H9 (cell line): ENCODE measurements at regions not wholly inside any gene's neighbourhood (a gene's known extent, or its start where the extent isn't known, plus 50 kb on each side); places are given as distances from the start of the nearest gene placed in this dataset.

Experiments used
- DNase-seq: peaks from one replicate; pipeline ENCODE4 v3.0.0-alpha.2; 2017
- H2AFZ ChIP-seq: one replicate; pipeline ENCODE4 v1.6.1; 2013; ENCODE audit warnings: mild to moderate bottlenecking, low read length, control low read depth, moderate library complexity
- H2AK5ac ChIP-seq: 2 replicates; pipeline ENCODE4 v1.6.1; 2013; ENCODE audit warnings: low read length, control low read depth, mixed read lengths; ENCODE audit not compliant: insufficient read length
- H2BK120ac ChIP-seq: one replicate; pipeline ENCODE4 v1.6.1; 2013; ENCODE audit warnings: low read depth, mild to moderate bottlenecking, low read length, control low read depth, inconsistent platforms; ENCODE audit not compliant: poor library complexity, severe bottlenecking
- H2BK12ac ChIP-seq: 2 replicates; pipeline ENCODE4 v1.6.1; 2013; ENCODE audit warnings: low read length, control low read depth, mixed read lengths, low read depth; ENCODE audit not compliant: insufficient read length
- H2BK15ac ChIP-seq: 2 replicates; pipeline ENCODE4 v1.6.1; 2013; ENCODE audit warnings: low read depth, low read length, control low read depth
- H2BK20ac ChIP-seq: one replicate; pipeline ENCODE4 v1.6.1; 2013; ENCODE audit warnings: low read depth, mild to moderate bottlenecking, low read length, control low read depth, inconsistent platforms; ENCODE audit not compliant: poor library complexity, severe bottlenecking
- H2BK5ac ChIP-seq: 2 replicates; pipeline ENCODE4 v1.6.1; 2013; ENCODE audit warnings: low read length, control low read depth, mixed read lengths; ENCODE audit not compliant: insufficient read length
- H3K14ac ChIP-seq: 2 replicates; pipeline ENCODE4 v1.6.1; 2013; ENCODE audit warnings: low read length, control low read depth; ENCODE audit not compliant: insufficient read depth
- H3K18ac ChIP-seq: 2 replicates; pipeline ENCODE4 v1.6.1; 2013; ENCODE audit warnings: low read depth, mild to moderate bottlenecking, mixed read lengths, low read length, control low read depth; ENCODE audit not compliant: insufficient read length
- H3K23ac ChIP-seq: 2 replicates; pipeline ENCODE4 v1.6.1; 2013; ENCODE audit warnings: low read length, control low read depth, mixed read lengths, low read depth; ENCODE audit not compliant: insufficient read length
- H3K23me2 ChIP-seq: 2 replicates; pipeline ENCODE4 v1.6.1; 2013; ENCODE audit warnings: low read depth, mild to moderate bottlenecking, mixed read lengths, low read length, control low read depth; ENCODE audit not compliant: insufficient read length, poor library complexity, severe bottlenecking
- H3K27ac ChIP-seq: 2 replicates; pipeline ENCODE4 v1.5.1; 2013; ENCODE audit warnings: low read length, control low read depth, mixed read lengths, low read depth; ENCODE audit not compliant: insufficient read length
- H3K27me3 ChIP-seq: 2 replicates; pipeline ENCODE4 v1.6.1; 2013; ENCODE audit warnings: low read length, control low read depth, inconsistent platforms; ENCODE audit not compliant: insufficient read depth
- H3K4ac ChIP-seq: 2 replicates; pipeline ENCODE4 v1.6.1; 2013; ENCODE audit warnings: low read depth, mild to moderate bottlenecking, control low read depth, inconsistent platforms, low read length, moderate library complexity
- H3K4me1 ChIP-seq: 2 replicates; pipeline ENCODE4 v1.6.1; 2013; ENCODE audit warnings: low read length, control low read depth, inconsistent platforms; ENCODE audit not compliant: insufficient read depth
- H3K4me2 ChIP-seq: 2 replicates; pipeline ENCODE4 v1.6.1; 2013; ENCODE audit warnings: low read length, control low read depth, mixed read lengths; ENCODE audit not compliant: insufficient read length, insufficient read depth
- H3K56ac ChIP-seq: 2 replicates; pipeline ENCODE4 v1.6.1; 2013; ENCODE audit warnings: low read depth, mild to moderate bottlenecking, mixed read lengths, low read length, control low read depth; ENCODE audit not compliant: insufficient read length
- H3K79me1 ChIP-seq: 2 replicates; pipeline ENCODE4 v1.6.1; 2013; ENCODE audit warnings: low read depth, mild to moderate bottlenecking, moderate library complexity, low read length, control low read depth, inconsistent platforms; ENCODE audit not compliant: insufficient read depth, poor library complexity, severe bottlenecking
- H3K79me2 ChIP-seq: 2 replicates; pipeline ENCODE4 v1.6.1; 2013; ENCODE audit warnings: low read length, control low read depth, inconsistent platforms; ENCODE audit not compliant: insufficient read depth
- H3K9ac ChIP-seq: 2 replicates; pipeline ENCODE4 v1.6.1; 2013; ENCODE audit warnings: low read length, control low read depth, mixed read lengths; ENCODE audit not compliant: insufficient read length; ENCODE audit errors: extremely low read depth
- H3K9me3 ChIP-seq: one replicate; pipeline ENCODE4 v1.6.1; 2013; ENCODE audit warnings: low read depth, low read length, inconsistent platforms; ENCODE audit not compliant: control insufficient read depth
- H3T11ph ChIP-seq: one replicate; pipeline ENCODE4 v1.6.1; 2013; ENCODE audit warnings: mild to moderate bottlenecking, low read length, control low read depth, inconsistent platforms
- H4K20me1 ChIP-seq: one replicate; pipeline ENCODE4 v1.6.1; 2013; ENCODE audit not compliant: control insufficient read depth, insufficient read length, insufficient read depth
- H4K5ac ChIP-seq: 2 replicates; pipeline ENCODE4 v1.6.1; 2013; ENCODE audit warnings: low read depth, mild to moderate bottlenecking, mixed read lengths, low read length, control low read depth; ENCODE audit not compliant: insufficient read length
- H4K8ac ChIP-seq: replicated peaks from 2 replicates; pipeline ENCODE4 v1.6.1; 2013; ENCODE audit warnings: low read length, control low read depth, mixed read lengths, low read depth; ENCODE audit not compliant: insufficient read length
- H4K91ac ChIP-seq: 2 replicates; pipeline ENCODE4 v1.6.1; 2013; ENCODE audit warnings: low read depth, mild to moderate bottlenecking, moderate library complexity, mixed read lengths, low read length, control low read depth; ENCODE audit not compliant: insufficient read length
- H3K27ac Mint-ChIP-seq, 3 experiments: 2 replicates in 2 of 3; 3 replicates in 1 of 3; pipeline ENCODE4 v1.8.0; 2020 to 2021; ENCODE audit warnings: mixed read lengths in 3 of 3, mild to moderate bottlenecking in 1 of 3, moderate library complexity in 1 of 3
- H3K27me3 Mint-ChIP-seq: 2 replicates; pipeline ENCODE4 v1.8.0; 2021; ENCODE audit warnings: low read depth, mild to moderate bottlenecking, moderate library complexity, mixed read lengths
- H3K36me3 Mint-ChIP-seq, 3 experiments: 2 replicates in 2 of 3; 3 replicates in 1 of 3; pipeline ENCODE4 v1.8.0; 2020 to 2021; ENCODE audit warnings: low read depth in 3 of 3, mixed read lengths in 3 of 3; ENCODE audit not compliant: insufficient read depth in 1 of 3
- H3K4me1 Mint-ChIP-seq, 2 experiments: 2 replicates each; pipeline ENCODE4 v1.8.0; 2020; ENCODE audit warnings: mixed read lengths in 2 of 2
- H3K4me3 Mint-ChIP-seq, 2 experiments: 2 replicates in 1 of 2; 3 replicates in 1 of 2; pipeline ENCODE4 v1.8.0; 2020 to 2021; ENCODE audit warnings: mild to moderate bottlenecking in 2 of 2, mixed read lengths in 2 of 2, moderate library complexity in 1 of 2
- H3K9me3 Mint-ChIP-seq, 2 experiments: 2 replicates in 1 of 2; 3 replicates in 1 of 2; pipeline ENCODE4 v1.8.0; 2020; ENCODE audit warnings: mild to moderate bottlenecking in 2 of 2, mixed read lengths in 2 of 2, moderate library complexity in 1 of 2
- WGBS: extraction: QIAGEN DNeasy Blood & Tissue Kit; methylation state at CpG from one replicate; pipeline ENCODE4 v1.1.7; 2013; ENCODE audit warnings: missing lambda C conversion rate, low lambda C conversion rate, mixed read lengths; ENCODE audit not compliant: insufficient read length; ENCODE audit errors: extremely low coverage; 5-methylcytosine and 5-hydroxymethylcytosine counted together
- TF ChIP-seq, protein P1 (sequence below): fragments of 200-600 bp; sonication (generic); conservative IDR thresholded peaks from 3 replicates; pipeline ENCODE4 v1.8.0; 2021; ENCODE audit warnings: antibody characterized with exemption, mild to moderate bottlenecking

DNA sequence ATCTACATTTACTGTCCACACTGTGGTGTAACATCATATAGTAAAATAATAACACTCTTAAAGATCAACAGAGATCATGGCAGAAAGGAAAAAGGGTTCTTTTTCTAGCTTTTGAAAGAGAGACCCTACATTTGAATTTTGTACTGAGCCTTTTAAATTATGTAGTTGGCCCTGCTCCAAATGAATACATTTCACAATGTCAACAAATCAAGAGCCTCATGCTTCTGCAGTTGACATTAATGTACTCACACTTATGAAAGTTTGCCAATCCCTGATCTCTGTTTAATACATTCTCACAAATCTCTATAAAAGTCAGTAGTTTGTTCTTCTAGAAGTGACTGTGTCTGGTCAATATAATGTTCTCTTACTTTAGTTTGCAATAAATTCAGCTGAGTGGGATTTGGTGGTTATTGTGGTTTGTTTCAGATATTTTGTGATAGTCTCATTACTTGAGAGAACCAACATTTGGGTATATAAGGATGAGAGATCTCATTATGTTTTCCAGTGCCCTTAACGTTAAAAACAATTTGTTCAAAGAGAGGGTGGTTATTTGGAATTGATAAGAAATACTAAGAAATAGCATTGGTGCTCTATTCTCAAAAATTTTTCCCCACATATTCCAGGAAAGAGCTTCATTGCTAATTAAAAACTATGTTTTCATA is 277.8 kb upstream of the FTMT start:
- Histone ChIP-seq H3K56ac (no peak overlapping the region), H2BK120ac (no peak overlapping the region), H2BK20ac (no peak overlapping the region), H3K27me3 (no peaks in the 10 kb centered on the region), H2AFZ (no peak overlapping the region), H3K23ac (no peak overlapping the region), H4K5ac (no peak overlapping the region), H3K27ac (no peak overlapping the region), H3K9me3 (no peaks in the 10 kb centered on the region), H3K4me1 (no peaks in the 10 kb centered on the region), H2BK5ac (no peak overlapping the region), H3K79me2 (no peaks in the 10 kb centered on the region), H3K18ac (no peak overlapping the region), H2BK15ac (no peak overlapping the region), H3K23me2 (no peaks in the 10 kb centered on the region), H3K79me1 (no peaks in the 10 kb centered on the region), H3K14ac (no peak overlapping the region), H2AK5ac (no peak overlapping the region), H4K20me1 (no peaks in the 10 kb centered on the region), H4K8ac (no peak overlapping the region), H3T11ph (no peak overlapping the region), H2BK12ac (no peak overlapping the region), H3K4ac (no peak overlapping the region), H3K9ac (no peak overlapping the region), H4K91ac (no peak overlapping the region), H3K4me2 (no peak overlapping the region)
- H3K4me3 Mint-ChIP-seq, result no peak overlapping the region
- H3K27ac Mint-ChIP-seq, result no peak overlapping the region
- WGBS, result no CpG with 5 or more reads among the region's 1 CpG
- DNase-seq, result no peak
- H3K36me3 Mint-ChIP-seq, result no peaks in the 10 kb centered on the region; a peak in 1 of 7 replicates
- TF ChIP-seq, protein P1, sequence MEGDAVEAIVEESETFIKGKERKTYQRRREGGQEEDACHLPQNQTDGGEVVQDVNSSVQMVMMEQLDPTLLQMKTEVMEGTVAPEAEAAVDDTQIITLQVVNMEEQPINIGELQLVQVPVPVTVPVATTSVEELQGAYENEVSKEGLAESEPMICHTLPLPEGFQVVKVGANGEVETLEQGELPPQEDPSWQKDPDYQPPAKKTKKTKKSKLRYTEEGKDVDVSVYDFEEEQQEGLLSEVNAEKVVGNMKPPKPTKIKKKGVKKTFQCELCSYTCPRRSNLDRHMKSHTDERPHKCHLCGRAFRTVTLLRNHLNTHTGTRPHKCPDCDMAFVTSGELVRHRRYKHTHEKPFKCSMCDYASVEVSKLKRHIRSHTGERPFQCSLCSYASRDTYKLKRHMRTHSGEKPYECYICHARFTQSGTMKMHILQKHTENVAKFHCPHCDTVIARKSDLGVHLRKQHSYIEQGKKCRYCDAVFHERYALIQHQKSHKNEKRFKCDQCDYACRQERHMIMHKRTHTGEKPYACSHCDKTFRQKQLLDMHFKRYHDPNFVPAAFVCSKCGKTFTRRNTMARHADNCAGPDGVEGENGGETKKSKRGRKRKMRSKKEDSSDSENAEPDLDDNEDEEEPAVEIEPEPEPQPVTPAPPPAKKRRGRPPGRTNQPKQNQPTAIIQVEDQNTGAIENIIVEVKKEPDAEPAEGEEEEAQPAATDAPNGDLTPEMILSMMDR, result no peak
- H3K27me3 Mint-ChIP-seq, result no peaks in the 10 kb centered on the region
- no peaks in the 10 kb centered on the region for H3K4me1 Mint-ChIP-seq
- no peaks in the 10 kb centered on the region for H3K9me3 Mint-ChIP-seq
